T-helper 1 cell treated with Interleukin-12 subunit alpha and Interleukin-12 subunit beta and Interleukin-4 antibody, amounts not matched to agents 30 μg/mL and 1 μg/mL, for 36 hours (primary cell): ENCODE measurements at regions not wholly inside any gene's neighbourhood (a gene's known extent, or its start where the extent isn't known, plus 50 kb on each side); places are given as distances from the start of the nearest gene placed in this dataset.
"Not testable (repeated sequence)": the region's sequence is repeated elsewhere in the genome, so short reads cannot be mapped to it uniquely, and the experiment has no call there.

Experiments used
- H3K27ac Mint-ChIP-seq: one replicate; pipeline ENCODE4 v1.8.0; 2021; ENCODE audit warnings: mild to moderate bottlenecking, mixed read lengths
- H3K27me3 Mint-ChIP-seq: one replicate; pipeline ENCODE4 v1.8.0; 2021; ENCODE audit warnings: low read depth, mixed read lengths
- H3K36me3 Mint-ChIP-seq: one replicate; pipeline ENCODE4 v1.8.0; 2021; ENCODE audit warnings: low read depth, mixed read lengths
- H3K4me1 Mint-ChIP-seq: one replicate; pipeline ENCODE4 v1.8.0; 2021; ENCODE audit warnings: low read depth, mixed read lengths
- H3K4me3 Mint-ChIP-seq: one replicate; pipeline ENCODE4 v1.8.0; 2021; ENCODE audit warnings: mild to moderate bottlenecking, moderate library complexity, mixed read lengths
- H3K9me3 Mint-ChIP-seq: one replicate; pipeline ENCODE4 v1.8.0; 2021; ENCODE audit warnings: mixed read lengths

DNA sequence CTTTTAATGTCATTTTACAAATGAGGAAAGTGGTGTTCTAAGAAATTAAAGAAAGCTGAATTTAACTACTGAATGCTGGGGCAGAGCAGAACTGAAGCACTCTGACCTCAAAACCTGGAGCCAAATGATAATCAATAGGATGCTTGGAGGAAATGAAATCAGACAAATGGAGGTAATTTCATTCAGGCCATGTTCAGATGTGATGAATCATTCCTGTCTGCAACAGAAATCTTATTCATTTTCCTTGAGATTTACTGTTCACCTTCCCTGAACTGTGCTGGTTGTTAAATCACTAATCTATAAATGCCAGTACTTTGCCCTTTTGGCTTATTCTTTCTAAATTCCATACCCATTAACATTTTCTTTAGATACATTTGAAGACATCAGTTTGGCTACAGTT is 85.6 kb upstream of the SNX7 start:
- Mint-ChIP-seq H3K27me3 (no peaks in the 10 kb centered on the region), H3K9me3 (peaks cover 4% of the 10 kb centered on the region), H3K27ac (no peak overlapping the region), H3K4me3 (no peak overlapping the region), H3K36me3 (no peaks in the 10 kb centered on the region), H3K4me1 (no peaks in the 10 kb centered on the region)

DNA sequence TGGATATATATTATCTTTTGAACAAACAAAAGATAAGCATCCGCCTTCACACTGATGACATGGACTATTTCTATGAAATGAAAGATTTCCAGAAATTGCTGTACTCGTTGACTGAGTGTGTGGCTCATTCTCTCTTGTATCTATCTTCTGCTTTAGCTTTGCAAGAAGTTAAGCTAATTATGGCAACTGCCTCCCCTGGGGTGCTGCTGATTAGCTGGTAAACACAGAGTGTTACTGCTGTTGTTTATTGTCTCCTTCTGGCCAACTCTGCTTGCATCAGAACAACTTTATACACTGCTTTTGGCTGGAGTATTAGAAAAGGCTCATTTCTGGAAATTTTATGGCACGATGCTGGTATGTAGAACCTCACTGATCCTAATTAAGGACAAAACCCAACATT is 95.6 kb upstream of the SNX7 start:
- H3K9me3 Mint-ChIP-seq, result peaks cover 21% of the 10 kb centered on the region
- H3K36me3 Mint-ChIP-seq, result no peaks in the 10 kb centered on the region
- no peaks in the 10 kb centered on the region for H3K4me1 Mint-ChIP-seq
- no peaks in the 10 kb centered on the region for H3K27me3 Mint-ChIP-seq
- no peak overlapping the region for H3K27ac Mint-ChIP-seq
- H3K4me3 Mint-ChIP-seq, result no peak overlapping the region

DNA sequence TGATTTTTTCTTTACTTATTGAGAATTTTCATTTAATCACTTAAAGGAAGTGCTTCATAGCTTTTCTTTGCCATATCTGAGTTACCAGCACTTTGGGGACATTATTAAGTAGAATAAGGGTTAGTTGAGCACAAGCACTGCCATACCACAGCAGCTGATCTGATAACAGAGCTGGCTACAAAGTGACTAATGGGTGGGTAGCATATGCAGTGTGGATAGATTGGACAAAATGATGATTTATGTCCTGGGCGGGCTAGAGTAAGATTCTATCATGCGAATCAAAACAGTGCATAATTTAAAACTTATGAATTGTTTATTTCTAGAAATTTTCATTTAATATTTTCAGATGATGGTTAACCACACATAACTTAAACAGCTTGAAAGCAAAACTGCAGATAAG is 102.2 kb upstream of the SNX7 start:
- no peak overlapping the region for H3K27ac Mint-ChIP-seq
- peaks cover 16% of the 10 kb centered on the region for H3K9me3 Mint-ChIP-seq
- no peaks in the 10 kb centered on the region for H3K4me1 Mint-ChIP-seq
- no peak overlapping the region for H3K4me3 Mint-ChIP-seq
- no peaks in the 10 kb centered on the region for H3K27me3 Mint-ChIP-seq
- no peaks in the 10 kb centered on the region for H3K36me3 Mint-ChIP-seq

DNA sequence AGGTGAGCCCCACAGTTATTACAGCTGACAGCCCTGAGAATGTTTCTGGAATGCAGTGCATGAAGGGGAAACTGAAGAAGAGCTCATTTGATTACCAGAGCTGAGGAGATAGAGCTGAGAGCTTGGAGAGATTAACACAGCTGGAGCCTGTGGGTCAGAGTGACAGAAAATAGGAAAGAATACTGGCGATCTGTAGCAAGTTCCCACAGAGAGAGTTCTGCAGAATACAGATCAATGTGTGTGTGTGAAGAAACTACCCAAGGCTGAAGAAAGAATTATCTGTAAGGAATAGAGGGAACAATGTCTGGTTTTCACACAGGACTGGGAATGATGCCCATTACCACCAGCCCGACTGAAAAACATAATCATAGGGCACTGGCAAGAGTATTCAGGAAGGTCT is 103.6 kb upstream of the SNX7 start:
- no peaks in the 10 kb centered on the region for H3K27me3 Mint-ChIP-seq
- no peaks in the 10 kb centered on the region for H3K36me3 Mint-ChIP-seq
- H3K4me1 Mint-ChIP-seq, result no peaks in the 10 kb centered on the region
- H3K9me3 Mint-ChIP-seq, result peaks cover 8% of the 10 kb centered on the region
- no peak overlapping the region for H3K4me3 Mint-ChIP-seq
- H3K27ac Mint-ChIP-seq, result no peak overlapping the region

DNA sequence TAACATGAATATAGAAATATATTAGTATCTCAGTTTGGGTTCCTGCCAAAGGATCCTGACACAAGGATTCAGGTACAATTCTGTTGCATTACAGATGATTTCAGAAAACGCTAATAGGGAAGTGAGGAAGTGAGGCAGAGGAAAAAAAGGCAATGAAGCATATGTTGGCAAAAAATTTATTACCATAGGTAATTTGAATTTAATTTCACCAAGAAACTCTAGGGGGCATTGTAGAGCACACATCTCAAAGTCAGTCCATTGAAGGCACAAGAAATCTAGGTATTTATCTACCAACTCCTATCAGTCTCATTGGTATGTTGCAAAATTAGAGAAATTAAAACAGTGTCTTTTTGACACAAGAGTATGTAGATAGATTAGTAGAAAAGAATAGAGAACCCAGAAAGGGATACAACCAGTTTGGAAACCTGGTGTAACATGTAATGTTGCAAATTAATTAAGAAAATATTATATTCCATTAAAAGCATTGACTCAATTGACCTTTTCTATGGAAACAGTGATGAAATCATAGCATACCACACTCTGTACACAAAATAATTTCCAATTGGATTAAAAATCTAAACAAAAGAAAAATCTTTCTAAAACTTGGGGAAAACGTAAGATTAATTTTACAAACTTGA is 104.9 kb upstream of the SNX7 start:
- Mint-ChIP-seq H3K27me3 (no peaks in the 10 kb centered on the region), H3K27ac (no peak overlapping the region), H3K4me3 (no peak overlapping the region), H3K36me3 (no peaks in the 10 kb centered on the region), H3K9me3 (no peaks in the 10 kb centered on the region), H3K4me1 (no peaks in the 10 kb centered on the region)

DNA sequence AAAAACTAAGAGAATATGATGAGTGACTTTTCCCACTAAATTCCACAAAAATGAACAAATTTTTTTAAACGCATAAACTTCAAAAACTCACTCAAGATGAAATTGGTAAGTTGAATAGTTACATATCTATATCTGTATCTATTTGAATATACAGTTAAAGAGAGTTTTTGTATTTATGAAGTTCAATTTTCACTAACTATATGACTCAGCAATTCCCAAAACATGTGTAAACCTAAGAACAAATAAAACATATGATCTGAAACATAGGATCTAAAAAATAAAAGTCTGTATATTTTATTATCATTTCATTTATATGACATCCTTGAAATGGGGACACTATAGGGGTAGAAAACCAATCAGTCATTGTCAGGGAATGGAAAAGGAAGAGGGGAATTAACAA is 105.7 kb upstream of the SNX7 start:
- H3K36me3 Mint-ChIP-seq, result no peaks in the 10 kb centered on the region
- no peaks in the 10 kb centered on the region for H3K4me1 Mint-ChIP-seq
- no peaks in the 10 kb centered on the region for H3K27me3 Mint-ChIP-seq
- H3K9me3 Mint-ChIP-seq, result no peaks in the 10 kb centered on the region
- H3K4me3 Mint-ChIP-seq, result no peak overlapping the region
- H3K27ac Mint-ChIP-seq, result no peak overlapping the region

DNA sequence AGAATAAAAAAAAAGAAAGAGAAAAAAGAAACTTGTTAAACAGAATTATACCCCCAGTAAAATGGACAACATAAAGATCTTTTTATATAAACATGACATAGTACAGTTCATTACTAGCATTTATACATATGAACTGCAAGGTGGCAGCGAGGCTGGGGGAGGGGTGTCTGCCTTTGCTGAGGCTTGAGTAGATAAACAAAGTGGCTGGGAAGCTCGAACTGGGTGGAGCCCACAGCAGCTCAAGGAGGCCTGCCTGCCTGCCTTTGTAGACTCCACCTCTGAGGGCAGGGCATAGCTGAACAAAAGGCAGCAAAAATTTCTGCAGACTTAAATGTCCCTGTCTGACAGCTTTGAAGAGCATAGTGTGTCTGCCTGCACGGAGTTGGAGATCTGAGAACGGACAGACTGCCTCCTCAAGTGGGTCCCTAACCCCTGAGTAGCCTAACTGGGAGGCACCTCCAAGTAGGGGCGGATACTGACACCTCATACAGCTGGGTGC is 108.9 kb upstream of the SNX7 start:
- H3K9me3 Mint-ChIP-seq, H3K36me3 Mint-ChIP-seq, H3K4me3 Mint-ChIP-seq, H3K4me1 Mint-ChIP-seq, H3K27ac Mint-ChIP-seq, H3K27me3 Mint-ChIP-seq: not testable (repeated sequence)

DNA sequence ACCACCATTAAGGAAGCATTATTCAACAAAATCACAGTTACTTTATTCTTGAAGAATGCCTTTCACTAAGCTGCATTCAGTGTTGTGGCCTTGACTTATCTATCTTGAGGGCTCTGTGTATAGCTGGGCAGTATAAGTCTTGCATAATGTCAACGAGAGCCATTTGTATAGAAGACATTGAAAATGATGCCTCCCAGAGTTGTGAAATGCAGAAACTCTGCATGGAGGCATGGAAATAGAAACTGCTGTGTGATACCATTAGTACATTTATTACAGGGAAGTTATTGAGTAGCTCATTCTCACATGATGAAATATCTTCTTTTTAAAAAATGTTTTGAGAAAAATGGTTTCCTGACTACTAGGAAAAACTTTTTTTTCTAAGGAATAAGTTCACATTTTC is 111.4 kb upstream of the SNX7 start:
- H3K27ac Mint-ChIP-seq, result no peak overlapping the region
- no peaks in the 10 kb centered on the region for H3K9me3 Mint-ChIP-seq
- H3K4me3 Mint-ChIP-seq, result no peak overlapping the region
- no peaks in the 10 kb centered on the region for H3K27me3 Mint-ChIP-seq
- H3K36me3 Mint-ChIP-seq, result no peaks in the 10 kb centered on the region
- H3K4me1 Mint-ChIP-seq, result no peaks in the 10 kb centered on the region

DNA sequence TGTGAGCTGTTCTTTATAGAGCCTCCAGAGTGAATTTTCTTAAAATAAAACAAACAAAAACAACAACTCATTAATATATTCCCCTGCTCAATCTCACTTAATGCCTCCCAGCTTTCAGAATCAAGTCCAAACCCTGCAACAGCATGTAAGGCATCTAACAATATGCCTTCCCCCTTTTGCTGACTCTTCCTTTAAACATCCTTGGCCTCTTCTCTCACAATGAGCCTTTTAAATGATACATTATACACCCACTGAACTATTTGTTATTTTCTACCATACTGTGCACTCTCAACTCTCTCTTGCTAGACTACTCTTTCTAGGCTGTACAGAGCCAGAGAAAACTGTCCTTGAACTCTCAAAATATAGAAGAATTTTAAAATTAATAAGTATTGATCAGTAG is 115.2 kb upstream of the SNX7 start:
- Mint-ChIP-seq H3K27ac (no peak overlapping the region), H3K4me1 (no peaks in the 10 kb centered on the region), H3K27me3 (no peaks in the 10 kb centered on the region), H3K9me3 (no peaks in the 10 kb centered on the region), H3K4me3 (no peak overlapping the region), H3K36me3 (no peaks in the 10 kb centered on the region)

DNA sequence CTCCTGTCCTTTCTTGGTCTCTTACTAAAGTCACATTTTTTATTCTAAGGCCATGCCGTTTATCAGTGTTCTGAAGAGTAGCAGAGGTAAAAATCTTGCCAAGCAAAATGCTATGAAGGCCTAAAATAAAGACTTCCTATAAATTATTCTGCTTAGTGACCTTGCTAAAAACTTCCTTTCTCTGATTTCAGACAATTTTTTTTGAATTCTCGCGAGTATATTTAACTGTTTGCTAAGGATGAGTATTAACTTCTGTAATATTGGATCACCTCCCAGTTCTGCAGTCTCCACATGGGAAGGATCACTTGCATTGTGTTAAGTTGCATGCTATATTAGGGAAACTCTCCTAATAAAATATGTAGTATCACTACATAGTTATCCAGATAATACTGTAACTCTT is 123.4 kb upstream of the SNX7 start:
- H3K27ac Mint-ChIP-seq, result no peak overlapping the region
- no peaks in the 10 kb centered on the region for H3K4me1 Mint-ChIP-seq
- no peaks in the 10 kb centered on the region for H3K9me3 Mint-ChIP-seq
- no peak overlapping the region for H3K4me3 Mint-ChIP-seq
- no peaks in the 10 kb centered on the region for H3K27me3 Mint-ChIP-seq
- H3K36me3 Mint-ChIP-seq, result no peaks in the 10 kb centered on the region

DNA sequence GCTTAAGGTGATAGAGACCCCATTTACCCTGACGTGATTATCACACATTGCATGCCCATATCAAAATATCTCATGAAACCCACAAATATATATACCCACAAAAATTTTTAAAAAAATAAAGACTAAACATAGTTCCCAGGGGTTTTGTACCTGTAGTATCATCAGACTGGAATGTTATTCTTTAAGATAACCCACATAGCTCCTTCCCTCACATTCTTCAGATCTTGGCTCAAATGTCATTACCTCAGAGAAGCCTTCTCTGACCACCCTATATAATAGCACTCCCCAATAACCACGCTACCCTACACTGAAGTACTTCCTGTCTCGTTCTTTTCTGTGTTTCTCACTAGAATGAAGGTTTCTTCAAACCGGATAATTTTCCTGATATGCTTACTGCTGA is 138.3 kb upstream of the SNX7 start:
- H3K27ac Mint-ChIP-seq, result no peak overlapping the region
- H3K27me3 Mint-ChIP-seq, result no peaks in the 10 kb centered on the region
- no peaks in the 10 kb centered on the region for H3K36me3 Mint-ChIP-seq
- H3K4me3 Mint-ChIP-seq, result no peak overlapping the region
- H3K4me1 Mint-ChIP-seq, result no peaks in the 10 kb centered on the region
- H3K9me3 Mint-ChIP-seq, result peaks cover 17% of the 10 kb centered on the region

DNA sequence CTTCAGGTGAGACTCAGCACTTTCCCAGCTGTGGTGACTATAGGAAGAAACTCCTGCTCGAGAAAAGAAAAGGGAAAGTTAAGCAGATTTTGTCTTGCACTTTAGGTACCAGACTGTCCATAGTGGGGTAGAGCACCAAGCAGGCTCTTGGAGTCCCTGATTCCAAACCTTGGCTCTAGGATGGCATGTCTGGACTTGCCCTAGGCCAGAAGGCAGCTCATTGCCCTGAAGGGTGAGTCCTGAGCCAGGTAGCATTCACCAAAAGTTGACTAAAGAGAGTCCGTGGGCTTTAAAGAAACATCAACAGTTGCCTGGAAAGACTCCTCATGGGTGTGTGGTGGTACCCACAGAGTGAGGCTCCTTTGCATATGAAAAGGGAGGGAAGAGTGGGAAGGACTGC is 145.2 kb upstream of the SNX7 start:
- no peaks in the 10 kb centered on the region for H3K4me1 Mint-ChIP-seq
- no peaks in the 10 kb centered on the region for H3K36me3 Mint-ChIP-seq
- H3K9me3 Mint-ChIP-seq, result peaks cover 12% of the 10 kb centered on the region
- H3K4me3 Mint-ChIP-seq, result no peak overlapping the region
- no peaks in the 10 kb centered on the region for H3K27me3 Mint-ChIP-seq
- H3K27ac Mint-ChIP-seq, result no peak overlapping the region

DNA sequence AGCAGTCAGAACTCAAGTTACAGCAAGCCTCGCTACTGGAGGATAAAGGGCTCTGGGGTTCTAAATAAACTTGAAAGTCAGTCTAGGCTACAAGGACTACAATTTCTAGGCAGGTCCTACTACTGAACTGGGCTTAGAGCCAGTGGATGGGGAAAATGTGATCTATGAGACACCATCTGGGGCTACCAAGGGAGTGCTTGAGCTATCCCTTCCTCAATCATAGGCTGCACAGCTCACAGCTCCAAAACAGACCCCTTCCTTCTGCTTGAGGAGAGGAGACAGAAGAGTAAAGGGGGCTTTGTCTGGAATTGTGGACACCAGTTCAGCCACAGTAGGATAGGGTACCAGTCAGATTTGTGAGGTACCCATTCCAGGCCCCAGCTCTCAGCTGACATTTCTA is 145.8 kb upstream of the SNX7 start:
- Mint-ChIP-seq H3K4me1 (no peaks in the 10 kb centered on the region), H3K27ac (no peak overlapping the region), H3K36me3 (no peaks in the 10 kb centered on the region), H3K27me3 (no peaks in the 10 kb centered on the region), H3K9me3 (peaks cover 14% of the 10 kb centered on the region), H3K4me3 (no peak overlapping the region)

DNA sequence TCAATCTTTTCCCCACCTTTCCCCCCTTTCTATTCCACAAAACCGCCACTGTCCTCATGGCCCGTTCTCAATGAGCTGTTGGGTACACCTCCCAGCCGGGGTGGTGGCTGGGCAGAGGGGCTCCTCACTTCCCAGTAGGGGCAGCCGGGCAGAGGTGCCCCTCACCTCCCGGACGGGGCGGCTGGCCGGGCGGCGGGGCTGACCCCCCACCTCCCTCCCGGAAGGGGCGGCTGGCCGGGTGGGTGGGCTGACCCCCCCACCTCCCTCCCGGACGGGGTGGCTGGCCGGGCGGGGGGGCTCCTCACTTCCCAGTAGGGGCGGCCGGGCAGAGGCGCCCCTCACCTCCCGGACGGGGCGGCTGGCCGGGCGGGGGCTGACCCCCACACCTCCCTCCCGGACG is 149.3 kb upstream of the SNX7 start:
- H3K36me3 Mint-ChIP-seq, H3K4me1 Mint-ChIP-seq, H3K27me3 Mint-ChIP-seq, H3K27ac Mint-ChIP-seq, H3K4me3 Mint-ChIP-seq: not testable (repeated sequence)
- peaks cover 13% of the 10 kb centered on the region for H3K9me3 Mint-ChIP-seq

DNA sequence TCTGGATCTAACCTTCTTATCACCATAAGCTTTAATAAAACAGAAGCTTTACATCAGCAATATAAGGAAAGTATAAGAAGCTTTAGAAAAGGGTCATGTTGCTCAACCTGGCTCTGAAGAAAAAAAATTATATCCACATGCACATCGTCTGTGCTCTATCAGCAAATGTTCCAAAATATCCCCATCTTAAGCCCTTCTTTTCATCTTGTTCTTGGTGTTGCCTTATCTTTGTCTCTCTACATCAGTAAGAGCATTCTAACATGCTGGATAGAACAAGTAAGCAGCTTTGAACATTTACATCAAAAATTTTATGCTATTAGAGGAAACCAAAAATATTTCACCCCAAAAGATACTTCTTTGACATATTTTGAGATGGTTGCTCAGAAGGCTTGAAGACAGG is 157.8 kb upstream of the SNX7 start:
- H3K9me3 Mint-ChIP-seq, result peaks cover 15% of the 10 kb centered on the region

DNA sequence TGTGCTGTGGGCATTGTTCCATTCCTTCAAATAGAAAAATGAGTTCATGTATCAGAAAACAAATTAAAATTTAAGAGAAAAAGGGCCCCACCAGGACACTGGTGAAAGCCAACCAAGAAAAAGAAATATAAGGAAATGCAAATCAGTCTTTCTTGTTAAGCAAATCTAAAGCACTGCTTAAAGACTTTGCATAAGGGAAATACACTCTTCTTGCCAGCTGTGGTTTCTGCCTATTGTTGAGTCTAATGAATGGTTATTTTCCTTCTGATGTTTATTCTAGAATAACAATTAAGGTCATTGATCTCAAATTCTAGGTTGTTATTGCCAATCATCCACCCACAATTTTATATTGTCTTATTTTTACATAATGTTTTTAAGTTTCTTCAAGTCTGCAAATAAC is 158.6 kb upstream of the SNX7 start:
- no peak overlapping the region for H3K27ac Mint-ChIP-seq
- H3K27me3 Mint-ChIP-seq, result no peaks in the 10 kb centered on the region
- peaks cover 15% of the 10 kb centered on the region for H3K9me3 Mint-ChIP-seq
- no peaks in the 10 kb centered on the region for H3K4me1 Mint-ChIP-seq
- H3K36me3 Mint-ChIP-seq, result no peaks in the 10 kb centered on the region
- no peak overlapping the region for H3K4me3 Mint-ChIP-seq

More for the DNA sequence above, 157.8 kb upstream of the SNX7 start:
- H3K4me1 Mint-ChIP-seq, result no peaks in the 10 kb centered on the region
- no peaks in the 10 kb centered on the region for H3K36me3 Mint-ChIP-seq
- no peak overlapping the region for H3K27ac Mint-ChIP-seq
- no peak overlapping the region for H3K4me3 Mint-ChIP-seq
- no peaks in the 10 kb centered on the region for H3K27me3 Mint-ChIP-seq
